ENCODE measurements at regions not wholly inside any gene's neighbourhood (a gene's known extent, or its start where the extent isn't known, plus 50 kb on each side); places are given as distances from the start of the nearest gene placed in this dataset.

DNA sequence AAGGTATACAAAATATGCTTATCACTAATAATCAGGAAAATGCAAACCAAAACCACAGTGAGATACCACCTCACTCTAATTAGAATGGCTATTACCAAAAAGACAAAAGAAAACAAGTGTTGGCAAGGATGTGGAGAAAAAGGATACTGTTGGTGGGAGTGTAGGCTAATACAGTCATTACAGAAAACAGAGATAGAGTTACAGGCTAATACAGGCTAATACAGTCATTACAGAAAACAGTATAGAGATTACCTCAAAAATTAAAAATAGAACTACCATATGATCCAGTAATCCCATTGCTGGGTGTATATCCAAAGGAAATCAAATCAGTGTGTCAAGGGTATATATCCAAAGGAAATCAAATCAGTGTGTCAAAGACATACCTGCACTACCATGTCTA is 238.4 kb downstream of the PLPP3 start:
- DNase-seq = no peak

DNA sequence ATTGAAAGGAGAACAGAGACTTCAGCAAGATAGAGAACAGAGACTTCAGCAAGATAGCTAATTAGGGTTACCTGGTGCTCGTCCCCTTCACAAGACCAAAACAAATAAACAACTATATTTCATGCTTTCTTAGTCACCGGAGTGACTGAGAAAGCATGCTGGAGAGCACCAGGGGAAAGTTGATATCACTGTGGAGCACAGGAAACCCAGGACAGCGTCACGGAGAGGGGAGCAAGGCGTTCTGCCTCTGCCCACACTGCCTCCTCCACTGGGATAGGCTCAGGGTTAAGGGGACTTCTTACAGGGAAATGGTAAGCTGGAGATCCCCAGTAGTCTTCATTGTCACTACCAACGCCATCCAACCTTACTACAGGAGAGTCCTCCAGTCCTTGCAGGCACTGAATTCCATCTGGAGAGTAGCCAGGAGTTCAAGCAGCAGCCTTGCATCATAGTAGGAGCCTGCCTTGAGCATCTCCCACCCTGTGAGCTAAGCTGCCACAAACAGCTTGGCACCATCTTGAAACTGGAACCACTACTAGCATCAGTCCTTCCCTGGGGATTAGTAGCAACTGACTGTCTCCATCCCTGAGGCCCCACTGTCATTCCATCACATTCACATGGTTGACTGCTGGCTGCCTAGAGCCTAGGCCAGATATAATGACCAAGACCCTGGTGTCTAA is 239.4 kb downstream of the PLPP3 start:
- DNase-seq = no peak

DNA sequence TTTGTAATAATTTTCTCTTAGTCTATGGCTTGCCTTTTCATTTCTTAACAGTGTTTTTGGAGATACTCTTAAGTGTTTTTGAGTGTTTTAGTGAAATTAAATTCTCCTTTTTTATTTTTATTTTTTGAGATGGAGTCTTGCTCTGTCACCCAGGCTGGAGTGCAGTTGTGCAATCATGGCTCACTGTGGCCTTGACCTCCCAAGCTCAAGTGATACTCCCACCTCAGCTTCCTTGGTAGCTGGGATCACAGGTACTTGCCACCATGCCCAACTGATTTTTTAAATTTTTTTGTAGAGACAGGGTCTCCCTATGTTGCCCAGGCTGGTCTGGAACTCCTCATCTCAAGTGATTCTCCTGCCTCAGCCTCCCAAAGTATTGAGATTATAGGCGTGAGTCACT is 240.3 kb downstream of the PLPP3 start:
- no peak for DNase-seq

DNA sequence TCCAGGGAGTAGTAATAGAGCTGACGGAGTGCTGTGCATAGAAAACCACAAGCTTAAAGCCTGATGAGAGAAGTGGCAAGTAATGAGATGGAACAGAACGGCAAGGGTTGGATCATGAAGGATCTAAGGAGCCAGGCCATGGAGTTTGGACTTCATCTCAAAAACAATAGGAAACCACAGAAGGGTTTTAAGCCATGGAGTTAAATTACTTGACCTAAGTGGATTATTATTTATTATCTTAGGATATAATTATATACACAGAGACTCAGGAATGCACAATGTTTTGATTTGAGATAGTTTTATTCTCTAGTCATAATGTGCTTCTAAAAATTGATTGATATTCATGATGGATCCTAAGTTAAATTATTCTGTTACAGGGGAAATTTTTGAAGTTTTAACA is 242.4 kb downstream of the PLPP3 start:
- DNase-seq = no peak

DNA sequence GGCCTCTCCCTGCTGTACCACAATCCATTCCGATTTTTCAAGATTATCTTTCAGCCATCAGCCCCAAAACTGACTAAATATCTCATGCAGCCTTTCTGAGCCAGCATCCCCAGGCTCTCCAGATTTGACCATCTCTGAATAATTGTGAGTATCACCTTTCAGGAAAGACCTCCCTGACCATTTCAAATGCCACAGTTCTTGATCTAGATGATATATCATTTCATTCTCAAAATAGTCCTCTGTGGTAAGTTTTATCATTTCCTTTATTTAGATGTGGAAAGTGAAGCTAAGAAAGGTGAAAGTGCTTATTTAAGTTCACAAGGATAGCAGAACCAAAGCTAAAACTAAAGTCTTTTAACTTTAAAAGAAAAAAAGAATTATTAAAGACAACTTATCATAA is 244.0 kb downstream of the PLPP3 start:
- no peak for DNase-seq

DNA sequence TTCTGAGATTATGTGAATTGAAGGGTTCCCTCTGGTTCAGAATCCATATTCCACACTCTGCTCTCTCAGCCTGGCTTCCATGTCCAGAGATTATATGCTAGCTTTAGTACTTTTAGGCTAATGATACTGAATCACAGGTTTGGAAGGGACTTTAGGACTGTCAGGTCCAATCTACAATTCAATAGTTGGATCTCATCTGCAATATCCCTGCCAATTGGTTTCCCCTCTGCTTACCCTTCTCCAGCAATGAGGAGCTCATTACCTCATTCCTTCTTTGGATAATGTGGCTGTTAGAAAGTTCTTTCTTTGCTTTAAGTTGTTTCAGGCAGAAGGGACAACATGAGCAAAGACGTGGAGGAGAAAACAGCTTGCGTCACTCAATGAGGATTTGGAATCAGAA is 245.3 kb downstream of the PLPP3 start:
- DNase-seq = no peak

DNA sequence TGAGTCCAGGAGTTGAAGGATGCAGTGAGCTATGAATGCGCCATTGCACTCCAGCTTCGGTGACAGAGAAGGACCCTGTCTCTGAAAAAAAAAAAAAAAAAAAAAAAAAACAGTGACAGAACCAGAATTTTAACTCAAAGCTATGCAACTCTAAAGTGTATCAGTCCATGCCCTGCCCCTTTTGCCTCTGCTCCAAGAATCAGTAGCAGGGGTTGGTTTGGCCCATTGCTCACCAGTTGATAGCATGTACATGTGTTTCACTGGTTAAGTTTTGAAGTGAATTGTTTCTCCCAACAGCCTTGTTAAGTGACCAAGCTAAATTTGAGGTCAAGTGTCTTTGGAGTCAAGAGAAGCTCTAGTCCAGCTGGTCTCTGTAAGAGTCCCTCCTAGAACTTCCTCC is 245.9 kb downstream of the PLPP3 start:
- DNase-seq = no peak

DNA sequence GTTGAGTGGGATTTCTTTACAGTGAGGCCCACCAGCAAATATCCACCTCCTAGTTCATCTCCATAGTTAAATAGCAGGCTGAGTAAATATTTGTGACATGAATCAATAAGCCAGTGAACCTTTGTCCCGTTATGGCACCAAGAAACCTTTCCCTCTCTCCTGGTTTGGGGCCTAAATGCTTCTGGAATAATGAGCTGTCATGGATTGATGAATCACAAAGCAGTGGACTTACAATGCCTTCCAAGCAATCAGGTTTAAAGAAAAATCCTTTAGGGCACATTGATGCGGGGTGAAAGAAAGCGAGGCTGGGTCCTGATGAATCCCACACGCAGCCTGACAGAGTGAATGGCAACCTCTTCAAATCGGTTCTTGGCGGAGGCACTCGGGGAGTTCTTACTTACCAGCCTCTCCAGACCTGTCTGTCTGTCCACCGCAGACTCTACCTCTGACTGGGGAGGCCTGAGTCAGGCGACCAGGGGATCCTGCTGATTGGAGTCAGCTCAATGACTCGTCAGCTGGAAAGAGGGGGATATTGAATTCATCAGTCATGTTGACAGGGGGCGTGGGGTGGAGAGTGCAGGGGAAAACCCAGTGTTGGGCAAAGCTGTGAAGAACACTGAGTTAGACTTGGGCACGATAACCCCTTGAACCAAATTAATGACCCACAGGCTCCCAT is 247.3 kb downstream of the PLPP3 start:
- DNase-seq = no peak

DNA sequence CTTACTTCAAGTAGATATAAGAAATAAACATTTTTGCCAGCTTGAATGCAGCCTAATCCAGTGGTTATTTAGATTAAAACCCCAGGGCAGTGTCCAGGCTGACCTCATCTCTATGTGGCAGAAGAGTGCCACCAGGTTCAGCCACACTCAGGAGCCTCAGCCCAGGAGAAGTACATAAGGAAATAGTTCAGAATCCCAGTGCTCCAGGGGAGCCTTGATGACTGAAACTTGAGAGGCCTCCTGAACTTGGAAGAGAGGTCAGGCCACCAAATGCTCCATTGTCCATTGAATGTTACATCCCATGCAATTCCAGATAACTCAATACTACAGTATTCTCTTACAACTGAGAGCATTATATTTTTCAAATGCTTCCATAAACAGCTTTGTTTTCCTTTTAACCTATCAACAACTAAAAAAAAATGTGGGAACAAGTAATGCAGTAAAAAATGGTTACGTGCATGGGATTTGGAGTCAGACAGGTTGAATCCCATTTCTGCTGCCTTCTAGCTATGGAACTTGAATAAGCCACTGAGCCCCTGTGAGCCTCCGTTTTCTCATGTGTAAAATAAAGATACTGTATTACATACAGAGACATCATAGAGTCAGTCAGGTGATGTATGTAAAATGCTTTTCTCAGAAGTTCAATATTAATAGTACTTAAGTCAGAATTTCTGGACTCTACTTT is 248.0 kb downstream of the PLPP3 start:
- DNase-seq = no peak

DNA sequence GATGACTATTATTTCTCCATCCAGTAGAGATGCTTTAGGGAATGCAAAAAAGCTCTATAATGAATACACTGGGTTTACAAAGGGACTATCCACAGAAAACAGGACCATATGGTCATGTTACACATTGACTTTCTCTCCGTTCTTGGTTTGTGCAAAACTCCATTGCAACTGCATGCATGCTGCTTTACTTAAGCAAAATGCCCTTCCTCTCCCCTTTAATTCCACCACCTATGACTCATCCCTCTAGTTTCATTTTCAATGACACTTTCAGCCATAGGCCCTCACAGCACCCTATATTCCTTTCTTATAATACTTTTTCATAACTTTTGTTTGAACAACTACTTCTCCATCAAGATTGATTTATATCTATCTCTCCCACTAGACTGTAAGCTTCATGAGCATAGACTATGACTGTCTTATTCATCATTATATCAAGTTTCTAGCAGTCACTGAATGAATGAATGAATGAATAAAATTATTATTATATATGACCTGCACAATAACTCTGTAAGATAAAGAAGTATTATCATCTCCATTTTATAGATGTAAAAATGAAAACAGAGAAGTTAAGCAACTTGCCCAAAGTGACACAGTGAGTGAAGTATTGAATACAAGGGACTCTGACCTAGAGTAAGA is 248.9 kb downstream of the PLPP3 start:
- DNase-seq = no peak

DNA sequence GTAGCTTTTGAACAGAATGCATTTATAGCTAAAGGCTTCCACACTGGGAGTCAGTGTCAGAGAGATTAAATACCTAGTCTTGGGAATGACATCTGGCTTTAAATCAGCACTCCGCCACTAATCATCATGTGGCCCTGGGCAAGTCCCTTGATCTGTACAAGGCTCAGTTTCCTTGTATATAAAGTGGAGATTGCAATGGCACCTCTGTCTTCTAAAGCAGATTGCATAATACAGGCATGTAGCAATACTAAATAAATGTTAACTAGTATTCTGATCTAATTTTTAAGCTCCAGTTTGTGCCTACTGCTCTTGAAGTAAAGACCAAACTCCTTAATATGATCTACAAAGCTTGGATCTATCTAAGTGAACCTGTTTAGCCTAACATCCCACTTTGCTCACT is 249.4 kb downstream of the PLPP3 start:
- no peak for DNase-seq

DNA sequence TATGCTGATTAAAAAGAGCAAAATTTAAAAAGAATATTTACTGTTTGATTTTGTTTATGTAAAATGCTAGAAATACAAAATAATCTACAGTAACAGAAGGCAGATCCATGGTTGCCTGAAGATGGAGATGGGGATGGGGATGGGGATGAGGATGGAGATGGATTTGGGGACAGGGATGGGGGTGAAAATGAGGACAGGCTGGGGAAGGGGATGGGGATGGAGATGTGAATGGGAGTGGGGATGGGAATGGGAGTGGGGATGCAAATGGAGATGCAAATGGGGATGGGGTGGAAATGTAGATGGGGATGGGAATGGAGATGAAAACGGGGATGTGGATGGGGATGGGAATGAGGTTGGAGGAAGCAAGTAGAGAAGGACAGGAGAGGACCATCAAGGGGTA is 252.2 kb downstream of the PLPP3 start:
- no peak for DNase-seq

DNA sequence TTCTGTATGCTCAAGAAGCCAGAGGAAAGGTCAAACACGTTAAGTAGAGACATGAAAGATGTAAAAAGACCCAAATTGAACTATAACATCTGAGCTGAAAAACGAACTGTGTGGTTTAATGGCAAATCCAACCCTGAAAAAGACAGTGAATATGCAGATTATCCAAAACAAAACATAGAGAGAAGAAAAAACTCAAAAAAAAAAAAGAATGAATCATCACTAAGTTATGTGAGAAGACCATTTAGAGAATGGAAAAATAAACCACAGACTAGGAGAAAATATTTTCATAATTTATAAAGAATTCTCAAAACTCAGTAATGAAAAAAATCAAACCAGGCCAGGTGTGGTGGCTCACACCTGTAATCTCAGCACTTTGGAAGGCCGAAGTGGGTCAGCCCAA is 253.3 kb downstream of the PLPP3 start:
- no peak for DNase-seq

DNA sequence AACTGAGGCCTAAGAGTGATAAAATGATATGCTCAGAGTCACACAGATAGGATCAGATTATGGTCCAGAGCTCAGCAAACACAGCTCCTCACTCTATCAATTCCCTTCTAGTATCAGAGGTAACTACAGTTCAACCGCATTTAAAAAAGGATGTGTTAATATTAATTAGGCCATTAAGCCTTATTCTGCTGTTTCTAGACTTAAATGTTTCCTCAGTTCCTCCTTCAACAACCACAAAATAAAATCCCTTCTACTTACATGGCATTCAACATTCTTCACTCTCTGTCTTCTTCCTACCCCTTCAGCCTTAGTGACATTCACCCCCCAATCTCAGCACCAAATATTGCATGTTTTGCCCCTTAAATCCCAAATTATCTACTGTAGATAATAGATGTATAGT is 254.9 kb downstream of the PLPP3 start:
- no peak for DNase-seq

DNA sequence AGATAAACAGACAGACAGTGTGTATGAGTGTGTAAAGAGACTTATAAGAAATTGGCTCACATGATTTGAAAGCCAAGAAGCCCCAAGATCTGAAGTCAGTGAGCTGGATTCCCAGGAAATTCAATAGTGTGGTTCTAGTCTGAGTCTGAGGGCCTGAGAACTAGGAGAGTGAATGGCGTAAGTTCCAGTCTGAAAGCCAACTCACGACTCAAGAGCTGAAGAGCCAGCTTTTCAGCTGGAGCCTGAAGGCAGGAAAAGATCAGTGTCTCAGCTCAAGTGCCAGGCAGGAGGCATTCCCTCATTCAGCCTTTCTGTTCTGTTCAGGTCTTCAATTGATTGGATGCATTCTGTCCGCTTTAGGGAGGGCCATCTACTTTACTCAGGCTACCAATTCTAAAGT is 257.2 kb downstream of the PLPP3 start:
- DNase-seq = no peak

DNA sequence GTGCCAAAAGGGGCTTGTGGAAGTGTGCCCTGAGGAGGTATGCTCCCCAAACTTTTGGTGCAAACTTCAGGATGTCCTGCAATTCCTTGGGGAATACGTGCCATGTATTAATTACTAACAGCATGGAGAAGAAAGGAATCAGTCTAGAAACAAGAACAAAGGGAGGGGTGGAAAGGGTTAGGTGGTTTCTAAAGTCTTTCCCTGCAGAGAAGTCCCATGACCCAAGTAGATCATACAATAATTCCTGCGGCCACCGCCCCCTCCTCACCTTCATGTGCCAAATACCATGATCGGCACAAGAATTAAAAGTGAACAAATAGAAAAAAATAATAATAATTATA is 258.2 kb downstream of the PLPP3 start:
- no peak for DNase-seq

DNA sequence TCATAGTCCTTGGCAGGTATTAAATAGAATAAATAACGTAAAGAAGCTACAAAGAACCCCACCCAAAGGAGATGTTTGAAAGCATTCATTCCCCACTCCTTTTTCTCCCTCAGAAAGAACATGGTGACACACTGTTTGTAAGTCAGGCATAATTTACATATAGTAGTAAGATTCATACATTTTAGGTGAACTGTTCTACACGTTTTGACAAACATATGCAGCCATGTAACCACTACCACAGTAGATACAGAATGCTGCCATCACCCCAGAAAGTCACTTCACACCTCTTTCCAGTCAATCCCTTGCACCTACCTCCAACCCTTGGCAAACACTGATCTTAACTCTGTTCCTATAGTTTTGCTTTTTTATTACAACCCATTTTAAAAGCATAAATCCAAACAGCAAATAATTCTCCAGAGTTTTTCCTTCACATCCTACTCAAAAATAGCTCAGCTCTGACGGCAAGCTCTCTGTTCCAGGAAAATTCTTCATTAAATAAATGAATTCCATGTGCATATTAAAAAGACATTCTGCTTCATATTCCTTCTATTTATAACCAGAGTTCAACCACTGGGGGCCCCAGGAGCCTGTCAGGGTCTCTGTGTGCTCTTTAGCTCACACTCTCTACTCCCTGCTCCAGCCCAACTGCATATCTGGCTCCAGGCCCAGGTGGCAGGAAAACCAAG is 258.8 kb downstream of the PLPP3 start:
- DNase-seq = no peak

DNA sequence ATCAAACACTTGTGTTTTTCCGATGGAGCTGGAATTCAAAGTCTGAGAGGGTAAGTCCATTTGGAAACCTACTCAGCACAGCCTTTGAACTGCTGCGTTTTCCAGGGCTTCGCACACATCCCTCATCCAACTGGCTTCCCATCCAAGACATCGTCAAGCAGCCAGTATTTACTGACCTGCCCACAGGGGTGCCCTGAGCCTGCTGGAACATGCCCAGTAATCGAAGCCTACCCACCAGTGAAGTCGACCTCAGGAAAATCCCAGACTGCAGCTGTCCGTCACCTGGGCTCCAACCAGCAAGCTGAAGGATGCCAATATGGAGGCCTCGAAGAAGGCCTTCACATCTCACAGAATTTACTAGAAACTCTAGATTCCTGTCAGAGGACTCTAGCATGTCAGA is 261.6 kb downstream of the PLPP3 start:
- DNase-seq = no peak

DNA sequence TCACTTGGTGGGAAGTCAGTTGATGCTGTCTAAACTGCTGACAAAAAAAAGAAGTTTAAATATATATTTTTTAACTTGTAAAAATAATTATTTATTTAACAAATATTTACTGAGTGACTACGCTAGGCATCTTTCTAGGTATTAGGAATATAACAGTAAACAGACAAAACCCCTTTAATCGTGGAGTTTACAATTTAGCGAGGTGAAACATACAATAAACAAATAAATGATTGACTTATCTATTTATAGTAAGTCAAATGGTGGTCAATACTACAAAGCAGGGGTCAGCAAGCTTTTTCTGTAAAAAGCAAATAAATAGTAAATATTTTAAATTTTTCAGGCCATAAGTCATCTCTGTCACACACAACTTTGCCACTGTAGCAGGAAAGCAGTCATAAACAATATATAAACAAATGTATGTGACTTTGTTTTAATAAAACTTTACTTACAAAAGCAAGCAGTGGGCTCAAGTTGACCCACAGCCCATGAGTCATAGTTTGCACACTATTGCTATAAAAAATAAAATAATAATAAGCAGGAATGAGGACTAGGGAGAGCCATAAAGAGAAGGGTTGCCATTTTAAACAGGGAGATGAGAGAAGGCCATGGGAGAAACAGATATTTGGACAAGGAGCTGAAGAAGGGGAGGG is 263.9 kb downstream of the PLPP3 start:
- DNase-seq = no peak

DNA sequence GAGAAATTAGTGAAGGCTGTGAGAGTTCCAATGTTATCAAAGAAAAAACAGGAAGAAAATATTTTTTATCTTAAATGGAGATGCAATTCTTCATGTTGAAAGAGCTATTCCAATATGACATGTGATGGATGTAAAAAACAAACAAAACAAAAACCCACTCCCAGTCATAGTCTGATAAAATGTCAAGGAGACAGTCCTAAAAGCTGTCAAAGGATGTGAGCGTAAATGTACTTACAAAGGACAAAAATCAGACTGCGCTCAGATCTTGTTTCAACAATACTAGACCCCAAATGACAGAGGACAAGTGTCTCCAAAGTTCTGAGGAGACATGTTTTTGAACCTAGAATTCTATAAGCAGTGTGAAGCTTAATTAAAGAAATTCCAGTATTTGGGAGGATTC is 265.8 kb downstream of the PLPP3 start:
- no peak for DNase-seq

DNA sequence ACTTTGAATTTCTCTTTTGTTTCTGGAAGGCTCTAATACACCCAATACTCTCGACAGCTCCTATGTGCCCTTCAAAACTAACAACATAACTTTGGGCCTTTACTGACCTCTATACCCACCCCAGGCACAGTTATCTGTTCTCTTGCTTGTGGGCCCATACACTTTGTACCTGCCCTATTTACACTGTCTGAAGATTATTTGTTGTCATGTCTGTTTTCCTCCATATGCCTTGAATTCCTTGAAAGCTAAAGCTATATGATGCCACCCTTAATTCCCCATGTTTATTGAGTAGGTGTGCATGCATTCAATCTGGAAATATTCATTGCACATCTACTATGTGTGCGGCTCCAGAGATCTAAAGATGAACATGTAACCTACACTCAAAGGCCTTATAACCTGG is 267.6 kb downstream of the PLPP3 start:
- DNase-seq = no peak

DNA sequence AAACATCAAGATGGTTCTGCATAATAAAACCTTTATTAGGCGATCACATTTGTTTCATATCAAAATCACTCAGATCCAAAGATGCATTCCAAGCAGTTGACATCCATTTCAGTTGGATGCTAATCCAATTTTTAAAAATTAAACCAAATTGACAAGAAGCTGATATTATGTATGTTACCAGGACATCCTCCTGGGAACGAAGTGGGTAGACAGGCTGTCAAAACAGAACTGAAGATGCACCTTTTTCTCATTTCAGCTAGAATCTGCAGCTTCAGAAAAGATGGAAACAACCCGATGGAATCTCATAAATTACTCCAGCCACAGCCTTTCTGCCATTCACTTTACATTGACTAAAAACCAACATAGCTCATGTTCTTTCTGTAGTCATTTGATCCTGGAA is 268.4 kb downstream of the PLPP3 start:
- DNase-seq = no peak

DNA sequence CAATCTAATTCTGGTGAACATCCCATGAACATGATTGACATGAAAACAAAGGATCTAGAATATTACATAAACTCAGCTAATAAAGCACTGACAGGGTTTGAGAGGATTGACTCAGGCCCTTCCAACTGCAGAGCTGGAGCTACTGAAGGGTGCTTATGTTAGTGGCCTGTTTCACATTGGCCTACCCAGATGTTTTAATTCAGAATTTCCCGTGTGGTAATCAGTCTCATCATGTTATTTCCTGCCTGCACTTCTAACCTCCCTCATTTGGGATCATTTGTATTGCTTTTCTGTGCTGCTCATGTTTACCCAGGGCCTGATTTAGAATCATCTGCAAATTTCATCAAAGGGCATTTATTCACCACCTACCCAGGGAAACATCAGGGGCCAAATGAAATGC is 270.3 kb downstream of the PLPP3 start:
- no peak for DNase-seq

Measured in activated naive CD4-positive, alpha-beta T cell (primary cell).